GM12874 (cell line): ENCODE measurements at regions not wholly inside any gene's neighbourhood (a gene's known extent, or its start where the extent isn't known, plus 50 kb on each side); places are given as distances from the start of the nearest gene placed in this dataset.

ENCODE experiments used
- CTCF ChIP-seq: IDR thresholded peaks from 2 replicates; pipeline ENCODE4 v1.5.1; 2011; ENCODE audit warnings: low read depth, mild to moderate bottlenecking, control low read depth, low read length, moderate library complexity; ENCODE audit not compliant: insufficient read depth

DNA sequence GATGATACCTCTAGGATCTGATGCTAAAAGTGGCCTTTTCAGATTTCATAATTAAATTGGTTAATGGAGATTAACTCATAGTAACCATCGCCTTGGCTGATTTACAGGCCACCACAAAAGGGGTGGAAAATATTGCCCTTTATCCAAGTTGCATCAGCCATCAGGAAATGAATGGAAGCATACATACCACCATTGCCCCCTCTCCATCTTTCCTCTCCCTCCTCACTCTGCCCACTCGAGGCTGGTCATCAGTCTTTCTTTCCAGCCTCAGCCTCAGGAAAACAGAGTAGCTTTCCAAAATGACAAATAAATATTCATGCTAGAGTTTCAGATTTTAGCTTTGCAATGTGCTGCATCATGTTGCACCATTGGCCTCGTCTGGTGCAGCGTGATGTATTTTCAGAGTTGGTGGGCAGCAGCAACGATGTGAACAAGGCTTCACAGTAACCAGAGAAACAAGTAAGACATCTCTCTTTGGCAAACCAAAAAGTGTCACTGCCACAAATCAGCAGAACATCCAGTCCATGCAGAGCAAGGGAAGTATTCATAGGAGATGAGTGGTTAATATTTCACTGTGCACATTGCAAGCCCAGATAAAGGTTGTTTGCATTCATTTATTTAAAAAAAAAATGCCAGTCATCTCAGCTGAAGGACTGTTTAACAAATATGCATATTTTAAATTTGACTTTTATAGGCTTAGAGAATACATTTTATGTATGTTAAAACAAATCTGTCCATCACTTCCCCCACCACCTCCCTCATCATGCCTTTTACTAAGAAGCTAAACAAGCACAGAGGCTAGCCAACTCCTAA is 136.7 kb upstream of the FAT3 start:
- TF ChIP-seq CTCF: no peak

DNA sequence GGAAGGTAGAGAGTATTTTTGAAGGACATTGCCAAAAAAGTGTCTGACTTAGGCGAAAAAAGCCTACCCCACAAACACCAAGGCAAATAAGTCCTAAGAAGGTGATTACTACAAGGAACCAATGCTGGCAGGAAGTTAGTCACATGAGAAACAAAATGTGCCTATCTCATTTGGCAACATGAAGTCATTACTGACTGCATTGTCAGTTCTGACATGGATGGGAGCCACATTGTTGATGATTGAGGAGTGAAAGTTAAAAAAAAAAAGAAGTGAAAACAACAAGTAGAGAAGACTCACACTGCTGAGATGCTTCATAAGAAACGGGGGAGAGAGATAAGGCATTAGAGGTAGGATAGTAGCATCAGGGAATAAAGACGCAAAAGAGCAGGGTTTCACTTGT is 141.5 kb upstream of the FAT3 start:
- TF ChIP-seq CTCF: no peak

DNA sequence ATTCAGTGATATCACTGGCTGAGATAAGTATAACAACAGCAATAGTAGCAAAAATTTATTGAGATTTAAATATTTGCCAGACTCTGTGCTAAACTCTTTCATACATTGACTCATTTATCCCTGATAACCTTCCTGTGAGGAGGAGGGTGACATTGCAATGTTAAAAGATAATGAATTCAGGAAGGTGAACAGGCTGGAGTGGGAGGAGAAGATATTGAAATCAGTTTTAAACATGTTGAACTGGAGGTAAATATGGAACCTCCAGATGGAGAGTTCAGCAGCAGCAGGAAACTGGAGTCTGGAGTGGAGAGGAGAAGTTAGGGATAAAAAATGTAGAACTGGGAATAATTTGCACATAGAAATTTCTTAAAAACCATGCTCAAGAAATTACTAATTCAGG is 142.0 kb upstream of the FAT3 start:
- no peak for TF ChIP-seq CTCF

- no peak for TF ChIP-seq CTCF
Measured at GRCh38 chr11:92071660-92072059, 153.0 kb upstream of the FAT3 start.

GRCh38 chr11:92070026-92070889 is 154.4 kb upstream of the FAT3 start:
- TF ChIP-seq CTCF: no peak

DNA sequence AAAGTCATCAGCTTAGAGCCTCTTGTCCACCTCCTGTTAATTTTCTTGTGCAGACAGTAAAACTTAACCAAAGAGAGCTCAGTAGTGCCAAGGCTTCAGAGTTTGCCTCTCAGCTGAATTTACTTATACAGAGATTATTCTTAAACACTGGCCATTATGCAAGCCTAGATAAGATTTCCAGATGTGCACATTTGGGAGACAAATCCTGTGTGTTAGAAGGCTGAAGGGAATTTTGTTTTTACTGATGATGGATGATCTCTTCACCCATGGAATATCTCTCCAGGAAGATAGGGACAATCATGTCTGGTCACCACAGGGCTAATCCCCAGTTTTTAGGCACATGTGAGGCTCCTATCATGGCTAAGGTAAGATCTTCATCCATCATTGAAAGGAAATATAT is 157.6 kb upstream of the FAT3 start:
- TF ChIP-seq CTCF: no peak

- no peak for TF ChIP-seq CTCF
Measured at GRCh38 chr11:92061456-92062062, 163.1 kb upstream of the FAT3 start.
